ENCODE measurements at regions not wholly inside any gene's neighbourhood (a gene's known extent, or its start where the extent isn't known, plus 50 kb on each side); places are given as distances from the start of the nearest gene placed in this dataset.

- Mint-ChIP-seq H3K9me3 (peaks cover 13 to 15% of the 10 kb centered on the region in 2 donors), H3K4me1 (peaks cover 6 to 10% of the 10 kb centered on the region in 2 donors), H3K36me3 (peaks cover 0 to 8% of the 10 kb centered on the region in 2 donors), H3K27ac (no peak overlapping the region), H3K27me3 (peaks cover 5 to 9% of the 10 kb centered on the region in 2 donors), H3K4me3 (no peak overlapping the region)
- DNase-seq (no peak), ATAC-seq (replicated peaks) (no peak)
Observed at GRCh38 chr6:17021539-17021889, 80.3 kb upstream of the STMND1 start.

GRCh38 chr6:17020889-17021538 lies 80.8 kb upstream of the STMND1 start:
- no peak for DNase-seq
- peaks cover 0 to 8% of the 10 kb centered on the region in 2 donors for H3K36me3 Mint-ChIP-seq
- H3K4me3 Mint-ChIP-seq: no peak overlapping the region
- ATAC-seq (replicated peaks): no peak
- peaks cover 10 to 11% of the 10 kb centered on the region in 2 donors for H3K27me3 Mint-ChIP-seq
- peaks cover 6 to 14% of the 10 kb centered on the region in 2 donors for H3K4me1 Mint-ChIP-seq
- H3K27ac Mint-ChIP-seq: no peak overlapping the region
- peaks cover 13% of the 10 kb centered on the region in 2 donors for H3K9me3 Mint-ChIP-seq

GRCh38 chr6:17018425-17018824 lies 83.4 kb upstream of the STMND1 start:
- DNase-seq (no peak), ATAC-seq (replicated peaks) (no peak)
- peaks cover 20 to 21% of the 10 kb centered on the region in 2 donors for H3K27me3 Mint-ChIP-seq
- H3K36me3 Mint-ChIP-seq: peaks cover 0 to 10% of the 10 kb centered on the region in 2 donors
- H3K9me3 Mint-ChIP-seq: peaks cover 9 to 11% of the 10 kb centered on the region in 2 donors
- H3K4me3 Mint-ChIP-seq: no peak overlapping the region
- no peak overlapping the region for H3K27ac Mint-ChIP-seq
- peaks cover 13 to 27% of the 10 kb centered on the region in 2 donors for H3K4me1 Mint-ChIP-seq

GRCh38 chr6:17017416-17017815 lies 84.4 kb upstream of the STMND1 start:
- Mint-ChIP-seq H3K4me1 (peaks cover 8 to 20% of the 10 kb centered on the region in 2 donors), H3K27me3 (peaks cover 20 to 21% of the 10 kb centered on the region in 2 donors)

GRCh38 chr6:17015551-17016381 lies 86.1 kb upstream of the STMND1 start:
- peaks cover 20 to 21% of the 10 kb centered on the region in 2 donors for H3K27me3 Mint-ChIP-seq
- H3K4me1 Mint-ChIP-seq: peaks cover 7 to 17% of the 10 kb centered on the region in 2 donors
- H3K4me3 Mint-ChIP-seq: peak overlapping the region; percentile 71 to 76
- H3K9me3 Mint-ChIP-seq: peaks cover 9 to 11% of the 10 kb centered on the region in 2 donors
- DNase-seq (no peak), ATAC-seq (replicated peaks) (peak; percentile 33 to 41)
- H3K27ac Mint-ChIP-seq: no peak overlapping the region
- H3K36me3 Mint-ChIP-seq: peaks cover 0 to 10% of the 10 kb centered on the region in 2 donors

More at GRCh38 chr6:17017416-17017815, 84.4 kb upstream of the STMND1 start:
- H3K9me3 Mint-ChIP-seq: peaks cover 8 to 11% of the 10 kb centered on the region in 2 donors
- H3K4me3 Mint-ChIP-seq: no peak overlapping the region
- DNase-seq (no peak), ATAC-seq (replicated peaks) (no peak)
- peaks cover 0 to 10% of the 10 kb centered on the region in 2 donors for H3K36me3 Mint-ChIP-seq
- no peak overlapping the region for H3K27ac Mint-ChIP-seq

GRCh38 chr6:17015144-17015543 lies 86.7 kb upstream of the STMND1 start:
- Mint-ChIP-seq H3K9me3 (peaks cover 11% of the 10 kb centered on the region in 2 donors), H3K36me3 (peaks cover 0 to 10% of the 10 kb centered on the region in 2 donors), H3K4me1 (peaks cover 7 to 17% of the 10 kb centered on the region in 2 donors), H3K27ac (no peak overlapping the region), H3K27me3 (peaks cover 20 to 21% of the 10 kb centered on the region in 2 donors), H3K4me3 (peak overlapping the region in 1 of 2 donors; percentile 34)
- DNase-seq (no peak), ATAC-seq (replicated peaks) (peak; percentile 92 to 97)

- Mint-ChIP-seq H3K36me3 (peaks cover 0 to 10% of the 10 kb centered on the region in 2 donors), H3K27me3 (peaks cover 20 to 21% of the 10 kb centered on the region in 2 donors), H3K9me3 (peaks cover 11% of the 10 kb centered on the region in 2 donors), H3K4me3 (no peak overlapping the region), H3K4me1 (peaks cover 7 to 17% of the 10 kb centered on the region in 2 donors), H3K27ac (no peak overlapping the region)
- DNase-seq (no peak), ATAC-seq (replicated peaks) (no peak)
Observed at GRCh38 chr6:17013701-17014100, 88.1 kb upstream of the STMND1 start.

GRCh38 chr6:17012421-17013225 lies 89.2 kb upstream of the STMND1 start:
- Mint-ChIP-seq H3K4me1 (peaks cover 7 to 17% of the 10 kb centered on the region in 2 donors), H3K9me3 (peaks cover 16% of the 10 kb centered on the region in 2 donors), H3K27me3 (peaks cover 20 to 21% of the 10 kb centered on the region in 2 donors), H3K27ac (no peak overlapping the region), H3K36me3 (peaks cover 0 to 10% of the 10 kb centered on the region in 2 donors), H3K4me3 (no peak overlapping the region)
- DNase-seq: no peak
- no peak for ATAC-seq (replicated peaks)

- H3K27ac Mint-ChIP-seq: no peak overlapping the region
- peaks cover 7 to 17% of the 10 kb centered on the region in 2 donors for H3K4me1 Mint-ChIP-seq
- no peak overlapping the region for H3K4me3 Mint-ChIP-seq
- peaks cover 0 to 10% of the 10 kb centered on the region in 2 donors for H3K36me3 Mint-ChIP-seq
- no peak for ATAC-seq (replicated peaks)
- peaks cover 16 to 17% of the 10 kb centered on the region in 2 donors for H3K9me3 Mint-ChIP-seq
- no peak for DNase-seq
- peaks cover 20% of the 10 kb centered on the region in 2 donors for H3K27me3 Mint-ChIP-seq
Observed at GRCh38 chr6:17011985-17012384, 89.9 kb upstream of the STMND1 start.

GRCh38 chr6:17007749-17008148 lies 94.1 kb upstream of the STMND1 start:
- no peaks in the 10 kb centered on the region for H3K27me3 Mint-ChIP-seq
- H3K4me3 Mint-ChIP-seq: no peak overlapping the region
- DNase-seq (no peak), ATAC-seq (replicated peaks) (no peak)
- peaks cover 6 to 9% of the 10 kb centered on the region in 2 donors for H3K9me3 Mint-ChIP-seq
- no peak overlapping the region for H3K27ac Mint-ChIP-seq
- no peaks in the 10 kb centered on the region for H3K4me1 Mint-ChIP-seq
- H3K36me3 Mint-ChIP-seq: no peaks in the 10 kb centered on the region

- Mint-ChIP-seq H3K36me3 (no peaks in the 10 kb centered on the region), H3K9me3 (peaks cover 6 to 9% of the 10 kb centered on the region in 2 donors), H3K27ac (no peak overlapping the region), H3K4me3 (no peak overlapping the region), H3K27me3 (no peaks in the 10 kb centered on the region), H3K4me1 (no peaks in the 10 kb centered on the region)
- DNase-seq (no peak), ATAC-seq (replicated peaks) (no peak)
Observed at GRCh38 chr6:17006543-17006942, 95.3 kb upstream of the STMND1 start.

- ATAC-seq (replicated peaks): no peak
- Mint-ChIP-seq H3K4me3 (no peak overlapping the region), H3K36me3 (no peaks in the 10 kb centered on the region), H3K27ac (no peak overlapping the region), H3K9me3 (peaks cover 6 to 7% of the 10 kb centered on the region in 2 donors), H3K27me3 (peaks cover 0 to 6% of the 10 kb centered on the region in 2 donors), H3K4me1 (no peaks in the 10 kb centered on the region)
- no peak for DNase-seq
Observed at GRCh38 chr6:17004269-17004668, 97.6 kb upstream of the STMND1 start.

- Mint-ChIP-seq H3K4me3 (no peak overlapping the region), H3K4me1 (no peaks in the 10 kb centered on the region), H3K27me3 (peaks cover 3 to 6% of the 10 kb centered on the region in 2 donors), H3K36me3 (no peaks in the 10 kb centered on the region), H3K9me3 (peaks cover 1 to 9% of the 10 kb centered on the region in 2 donors), H3K27ac (no peak overlapping the region)
- DNase-seq (no peak), ATAC-seq (replicated peaks) (no peak)
Observed at GRCh38 chr6:17002123-17002522, 99.7 kb upstream of the STMND1 start.

GRCh38 chr6:17001188-17001587 lies 100.7 kb upstream of the STMND1 start:
- peaks cover 1 to 9% of the 10 kb centered on the region in 2 donors for H3K9me3 Mint-ChIP-seq
- peaks cover 3 to 6% of the 10 kb centered on the region in 2 donors for H3K27me3 Mint-ChIP-seq
- H3K27ac Mint-ChIP-seq: no peak overlapping the region
- ATAC-seq (replicated peaks): no peak
- no peaks in the 10 kb centered on the region for H3K4me1 Mint-ChIP-seq
- H3K36me3 Mint-ChIP-seq: no peaks in the 10 kb centered on the region
- H3K4me3 Mint-ChIP-seq: no peak overlapping the region
- DNase-seq: no peak

Data from stimulated activated naive B cell treated with anti-CD40 and anti-IgM and Interleukin-4, amounts not matched to agents 10 μg/mL and 1 μg/mL and 100 μg/mL, for 72 hours (primary cell).